GM12875 (cell line): ENCODE measurements at regions not wholly inside any gene's neighbourhood (a gene's known extent, or its start where the extent isn't known, plus 50 kb on each side); places are given as distances from the start of the nearest gene placed in this dataset.
A peak's percentile ranks its signal among the peaks of the same experiment; 100 is the strongest.

Experiments used
- H3K4me3 ChIP-seq: one replicate; pipeline ENCODE4 v1.5.1; 2011; ENCODE audit warnings: low read depth, low read length, control low read depth
- TF ChIP-seq, protein P1 (sequence below): IDR thresholded peaks from 2 replicates; pipeline ENCODE4 v1.5.1; 2011; ENCODE audit warnings: low read depth, mild to moderate bottlenecking, control low read depth, inconsistent platforms, low read length, moderate library complexity, borderline replicate concordance; ENCODE audit not compliant: insufficient read depth

GRCh38 chr6:14260839-14261238 lies 143.3 kb downstream of the CD83 start:
- TF ChIP-seq, protein P1, sequence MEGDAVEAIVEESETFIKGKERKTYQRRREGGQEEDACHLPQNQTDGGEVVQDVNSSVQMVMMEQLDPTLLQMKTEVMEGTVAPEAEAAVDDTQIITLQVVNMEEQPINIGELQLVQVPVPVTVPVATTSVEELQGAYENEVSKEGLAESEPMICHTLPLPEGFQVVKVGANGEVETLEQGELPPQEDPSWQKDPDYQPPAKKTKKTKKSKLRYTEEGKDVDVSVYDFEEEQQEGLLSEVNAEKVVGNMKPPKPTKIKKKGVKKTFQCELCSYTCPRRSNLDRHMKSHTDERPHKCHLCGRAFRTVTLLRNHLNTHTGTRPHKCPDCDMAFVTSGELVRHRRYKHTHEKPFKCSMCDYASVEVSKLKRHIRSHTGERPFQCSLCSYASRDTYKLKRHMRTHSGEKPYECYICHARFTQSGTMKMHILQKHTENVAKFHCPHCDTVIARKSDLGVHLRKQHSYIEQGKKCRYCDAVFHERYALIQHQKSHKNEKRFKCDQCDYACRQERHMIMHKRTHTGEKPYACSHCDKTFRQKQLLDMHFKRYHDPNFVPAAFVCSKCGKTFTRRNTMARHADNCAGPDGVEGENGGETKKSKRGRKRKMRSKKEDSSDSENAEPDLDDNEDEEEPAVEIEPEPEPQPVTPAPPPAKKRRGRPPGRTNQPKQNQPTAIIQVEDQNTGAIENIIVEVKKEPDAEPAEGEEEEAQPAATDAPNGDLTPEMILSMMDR, result no peak
- H3K4me3 ChIP-seq, result no peak overlapping the region

DNA sequence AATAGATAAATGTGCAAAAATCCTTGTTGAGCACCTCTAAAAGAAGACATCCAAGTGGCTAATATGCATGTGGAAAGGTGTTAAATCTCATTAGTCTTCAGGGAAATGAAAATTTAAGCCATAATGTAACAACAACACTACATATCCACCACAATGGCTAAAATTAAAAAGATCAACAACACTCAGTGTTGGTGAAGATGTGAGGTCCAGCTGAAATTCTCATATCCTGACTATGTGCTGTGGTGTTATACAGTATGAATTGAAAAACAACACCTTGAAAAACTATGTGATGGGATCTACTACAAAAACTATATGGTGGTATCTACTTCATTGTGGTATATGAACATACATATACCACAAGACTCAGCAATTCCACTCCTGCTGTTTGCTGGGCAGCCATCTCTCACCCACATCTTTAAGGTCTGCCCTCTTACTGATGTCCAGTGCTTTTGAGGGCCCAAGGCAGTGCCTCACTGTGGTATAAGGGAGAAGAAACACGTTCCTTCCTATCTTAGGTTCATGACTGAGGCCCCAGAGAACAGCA lies 146.4 kb downstream of the CD83 start:
- no peak overlapping the region for H3K4me3 ChIP-seq
- TF ChIP-seq, protein P1, result no peak

- no peak overlapping the region for H3K4me3 ChIP-seq
- TF ChIP-seq, protein P1, result 0 out of 2 replicates have a peak, but pooled peaks have one; percentile 7
These were observed 147.8 kb downstream of the CD83 start for GRCh38 chr6:14265049-14266021.

DNA sequence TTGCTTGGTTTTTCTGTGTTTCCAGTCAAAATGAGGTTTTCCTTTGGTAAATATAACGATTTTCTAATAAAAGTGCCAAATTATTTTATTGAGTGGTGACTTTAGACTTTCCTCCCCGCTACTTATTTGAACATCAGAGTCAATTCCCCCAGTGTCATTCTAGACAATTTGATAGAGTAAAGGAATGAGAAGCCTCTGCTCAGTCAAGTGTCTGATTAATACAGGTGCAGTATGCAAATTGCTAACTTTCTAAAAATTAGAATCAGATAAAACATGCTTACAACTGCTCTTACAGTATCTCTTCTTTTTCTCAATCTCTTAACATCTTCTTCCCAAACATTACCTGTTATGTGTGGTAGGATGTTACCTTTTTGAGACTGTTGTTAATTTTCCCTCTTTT lies 148.7 kb downstream of the CD83 start:
- TF ChIP-seq, protein P1, result no peak
- no peak overlapping the region for H3K4me3 ChIP-seq

DNA sequence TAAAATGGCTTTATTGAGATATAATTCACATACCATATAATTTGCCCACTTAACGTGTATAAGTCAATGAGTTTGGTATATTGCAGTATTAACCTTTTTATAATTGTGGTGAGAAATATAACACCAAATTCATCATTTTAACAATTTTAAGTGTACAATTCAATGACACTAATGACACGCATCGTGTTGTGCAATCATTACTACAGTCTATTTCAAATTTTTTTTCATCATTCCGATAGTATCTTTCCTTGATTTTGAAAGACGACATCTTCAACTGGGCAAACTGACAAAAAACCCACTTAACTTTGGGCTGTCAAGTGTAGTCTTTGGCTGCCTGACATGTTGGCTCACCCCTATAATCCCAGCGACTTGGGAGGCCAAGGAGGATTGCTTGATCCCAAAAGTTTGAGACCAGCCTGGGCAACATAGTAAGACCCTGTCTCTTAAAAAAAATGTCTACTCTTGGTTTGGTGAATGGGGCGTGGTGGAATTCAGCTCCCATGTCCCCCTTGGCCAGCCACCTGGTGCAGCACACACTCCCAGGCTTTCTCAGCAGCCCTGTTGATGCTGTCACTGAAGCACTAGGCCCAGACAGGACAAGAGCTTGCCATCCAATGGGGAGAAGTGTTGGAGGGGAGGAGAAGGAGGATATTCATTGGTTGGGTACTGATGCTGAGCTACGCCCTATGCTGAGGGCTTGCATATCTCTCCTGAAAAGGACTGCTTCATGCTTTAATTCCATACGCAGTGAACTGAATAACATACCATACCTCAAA lies 150.5 kb downstream of the CD83 start:
- H3K4me3 ChIP-seq, result no peak overlapping the region
- TF ChIP-seq, protein P1, result no peak

- TF ChIP-seq, protein P1, result no peak
- no peak overlapping the region for H3K4me3 ChIP-seq
These were observed 151.9 kb downstream of the CD83 start for GRCh38 chr6:14269436-14269835.
